Smooth muscle cell (in vitro differentiated cells): ENCODE measurements at regions not wholly inside any gene's neighbourhood (a gene's known extent, or its start where the extent isn't known, plus 50 kb on each side); places are given as distances from the start of the nearest gene placed in this dataset.

Experiments
- DNase-seq: peaks from one replicate; lab custom pipeline; 2025; ENCODE audit not compliant: unreplicated experiment; lab: John Stamatoyannopoulos, UW
- H2AFZ ChIP-seq: fragments of 200-600 bp; sonication (generic); 2 replicates; pipeline ENCODE4 v1.6.0; 2016; ENCODE audit warnings: antibody characterized with exemption, low read depth, mild to moderate bottlenecking
- H3F3A ChIP-seq: fragments of 200-600 bp; sonication (generic); 2 replicates; pipeline ENCODE4 v1.6.0; 2017; ENCODE audit warnings: antibody characterized with exemption, low read depth
- H3K27ac ChIP-seq: fragments of 200-600 bp; sonication (generic); 2 replicates; pipeline ENCODE4 v1.5.1; 2016; ENCODE audit warnings: low read depth, mild to moderate bottlenecking
- H3K27me3 ChIP-seq: fragments of 200-600 bp; sonication (generic); 2 replicates; pipeline ENCODE4 v1.6.1; 2016; ENCODE audit warnings: low read depth, mild to moderate bottlenecking
- H3K36me3 ChIP-seq: fragments of 200-600 bp; sonication (generic); 2 replicates; pipeline ENCODE4 v1.5.1; 2016; ENCODE audit warnings: low read depth
- H3K4me1 ChIP-seq: fragments of 200-600 bp; sonication (generic); 2 replicates; pipeline ENCODE4 v1.5.1; 2016; ENCODE audit warnings: low read depth
- H3K4me2 ChIP-seq: fragments of 200-600 bp; sonication (generic); 2 replicates; pipeline ENCODE4 v1.6.0; 2016; ENCODE audit warnings: mild to moderate bottlenecking
- H3K4me3 ChIP-seq: fragments of 200-600 bp; sonication (generic); 2 replicates; pipeline ENCODE4 v1.5.1; 2016; ENCODE audit warnings: mild to moderate bottlenecking
- H3K79me2 ChIP-seq: fragments of 200-600 bp; sonication (generic); 2 replicates; pipeline ENCODE4 v1.6.0; 2016; ENCODE audit warnings: low read depth, mild to moderate bottlenecking
- H3K9ac ChIP-seq: fragments of 200-600 bp; sonication (generic); 2 replicates; pipeline ENCODE4 v1.6.0; 2016; ENCODE audit warnings: low read depth
- H3K9me3 ChIP-seq: fragments of 200-600 bp; sonication (generic); replicated peaks from 2 replicates; pipeline ENCODE4 v1.5.1; 2016; ENCODE audit warnings: low read depth
- H4K20me1 ChIP-seq: fragments of 200-600 bp; sonication (generic); 2 replicates; pipeline ENCODE4 v1.6.0; 2016; ENCODE audit warnings: low read depth
- CTCF ChIP-seq: fragments of 200-600 bp; sonication (generic); IDR thresholded peaks from 2 replicates; pipeline ENCODE4 v1.5.1; 2017; ENCODE audit warnings: borderline replicate concordance, mild to moderate bottlenecking, antibody characterized with exemption; ENCODE audit not compliant: insufficient read depth, poor library complexity, severe bottlenecking
- WGBS: methylation state at CpG from one replicate; pipeline ENCODE4 v1.1.7; 2016; ENCODE audit warnings: low lambda C conversion rate; 5-methylcytosine and 5-hydroxymethylcytosine counted together

GRCh38 chr3:19765954-19766353 is 168.1 kb downstream of the EFHB start:
- H3K79me2 ChIP-seq: no peaks in the 10 kb centered on the region
- no peak overlapping the region for H3K27ac ChIP-seq
- no peak overlapping the region for H3K9ac ChIP-seq
- DNase-seq: no peak
- peaks cover 4% of the 10 kb centered on the region for H3K27me3 ChIP-seq
- no peak overlapping the region for H3K4me2 ChIP-seq
- no peak overlapping the region for H3K4me3 ChIP-seq
- H3K4me1 ChIP-seq: no peaks in the 10 kb centered on the region
- no peak overlapping the region for H2AFZ ChIP-seq
- no peaks in the 10 kb centered on the region for H4K20me1 ChIP-seq
- WGBS: 92% methylated on average over 3 of the region's 3 CpGs
- no peaks in the 10 kb centered on the region for H3F3A ChIP-seq
- no peaks in the 10 kb centered on the region for H3K36me3 ChIP-seq
- TF ChIP-seq CTCF: no peak
- H3K9me3 ChIP-seq: no peaks in the 10 kb centered on the region

- Histone ChIP-seq H4K20me1 (no peaks in the 10 kb centered on the region), H3K36me3 (no peaks in the 10 kb centered on the region), H3K79me2 (no peaks in the 10 kb centered on the region), H3K9ac (no peak overlapping the region), H3K4me3 (no peak overlapping the region), H3K27me3 (no peaks in the 10 kb centered on the region), H3F3A (no peaks in the 10 kb centered on the region), H3K4me1 (no peaks in the 10 kb centered on the region), H3K27ac (no peak overlapping the region), H2AFZ (no peak overlapping the region), H3K9me3 (no peaks in the 10 kb centered on the region), H3K4me2 (no peak overlapping the region)
- DNase-seq: no peak
- no peak for TF ChIP-seq CTCF
Observed at GRCh38 chr3:19757773-19758172, 176.2 kb downstream of the EFHB start.

DNA sequence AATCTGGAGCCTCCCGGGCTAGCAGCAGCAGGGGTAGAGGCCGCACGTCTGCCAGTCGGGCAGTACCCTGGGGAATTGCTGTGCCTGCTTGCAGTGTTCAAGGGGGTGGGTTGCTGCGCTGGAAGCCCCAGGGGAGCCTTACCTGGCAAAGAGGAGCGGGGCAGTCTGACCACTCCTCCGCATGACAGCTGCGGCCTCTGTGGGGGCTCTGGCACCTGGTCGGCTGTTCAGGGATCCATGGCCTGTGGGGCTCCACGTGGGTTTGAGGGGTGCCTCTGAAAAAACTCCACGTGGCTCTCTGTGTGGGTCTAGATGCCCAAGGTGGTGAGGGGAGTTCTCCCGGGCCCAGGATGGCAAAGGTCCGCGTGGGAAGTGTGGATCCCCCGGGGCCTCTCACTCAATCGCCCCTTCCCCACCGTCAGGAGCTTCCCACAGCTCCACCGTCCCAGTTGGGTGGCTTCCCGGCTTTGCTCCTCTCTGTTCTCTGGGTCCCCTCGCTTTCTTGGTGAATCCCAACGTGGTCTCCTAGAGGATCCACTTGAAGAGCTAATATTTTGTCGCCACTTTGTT is 184.5 kb downstream of the EFHB start:
- WGBS: 94% methylated on average over 22 of the region's 22 CpGs
- no peaks in the 10 kb centered on the region for H3K4me1 ChIP-seq
- no peak overlapping the region for H3K4me3 ChIP-seq

More for the DNA sequence above, 184.5 kb downstream of the EFHB start:
- no peaks in the 10 kb centered on the region for H3K79me2 ChIP-seq
- H3K36me3 ChIP-seq: no peaks in the 10 kb centered on the region
- no peaks in the 10 kb centered on the region for H3K27me3 ChIP-seq
- no peaks in the 10 kb centered on the region for H3F3A ChIP-seq
- no peak overlapping the region for H3K9ac ChIP-seq
- no peak overlapping the region for H3K27ac ChIP-seq
- no peak for DNase-seq
- no peak for TF ChIP-seq CTCF
- no peak overlapping the region for H3K4me2 ChIP-seq
- H4K20me1 ChIP-seq: no peaks in the 10 kb centered on the region
- no peaks in the 10 kb centered on the region for H3K9me3 ChIP-seq
- no peak overlapping the region for H2AFZ ChIP-seq
